ENCODE measurements at regions not wholly inside any gene's neighbourhood (a gene's known extent, or its start where the extent isn't known, plus 50 kb on each side); places are given as distances from the start of the nearest gene placed in this dataset.

- no peaks in the 10 kb centered on the region for H3K79me2 ChIP-seq (ENCODE audit: insufficient read depth, low read length)
- POLR2A ChIA-PET: no interaction called here
- H3K4me3 ChIP-seq (replicated peaks in 1 of 2; ENCODE audit: low read depth in 1 of 2, low read length in 2 of 2): no peak overlapping the region
- H3K27ac ChIP-seq (ENCODE audit: low read depth, low read length): no peak overlapping the region
- intact Hi-C loops (cut with micrococcal nuclease): loop anchor here (5.0 kb wide), 1 partner anchor 601 kb away; no protein-coding TSS in a partner anchor
- TF ChIP-seq POLR2AphosphoS5 (IDR thresholded peaks at IDR 0.05; ENCODE audit: low read depth, low read length): no peak
- TF ChIP-seq TCF7L2 (IDR thresholded peaks at IDR 0.05; ENCODE audit: borderline replicate concordance, extremely low read depth, insufficient read depth, insufficient read length): no peak
- TF ChIP-seq CEBPB (IDR thresholded peaks at IDR 0.05; ENCODE audit: low read depth): no peak
- TF ChIP-seq JUND (IDR thresholded peaks at IDR 0.05): no peak
- TF ChIP-seq ZFX (IDR thresholded peaks at IDR 0.05): no peak
- TF ChIP-seq EZH2 (IDR thresholded peaks at IDR 0.05): no peak
- TF ChIP-seq EGR1 (IDR thresholded peaks at IDR 0.05; ENCODE audit: low read depth): no peak
- no peak for TF ChIP-seq YY1 (IDR thresholded peaks at IDR 0.05; ENCODE audit: extremely low read depth, insufficient replicate concordance, low read depth, low read length)
- TF ChIP-seq POLR2A (IDR thresholded peaks at IDR 0.05; ENCODE audit: borderline replicate concordance, extremely low read depth, insufficient read depth, insufficient read length): no peak
- no peak for TF ChIP-seq CTCF (IDR thresholded peaks at IDR 0.05 in 2 of 3, conservative IDR thresholded peaks at IDR 0.05 in 1 of 3; ENCODE audit: borderline replicate concordance in 1 of 3, insufficient read depth in 1 of 3, low read depth in 2 of 3, low read length in 2 of 3)
- no peak for TF ChIP-seq CBX3 (IDR thresholded peaks at IDR 0.05; ENCODE audit: low read depth)
- TF ChIP-seq FOSL1 (IDR thresholded peaks at IDR 0.05; ENCODE audit: low read depth): no peak
- TF ChIP-seq SRF (IDR thresholded peaks at IDR 0.05; ENCODE audit: low read depth): no peak
- no peak for TF ChIP-seq ATF3 (IDR thresholded peaks at IDR 0.05)
- no peak for TF ChIP-seq SP1 (IDR thresholded peaks at IDR 0.05; ENCODE audit: low read depth)
- no peak for TF ChIP-seq MAX (IDR thresholded peaks at IDR 0.05)
- no peak for TF ChIP-seq ZNF274 (IDR thresholded peaks at IDR 0.05; ENCODE audit: low read depth, low read length)
- no peak for TF ChIP-seq SIN3A (IDR thresholded peaks at IDR 0.05; ENCODE audit: low read depth)
- TF ChIP-seq ELF1 (IDR thresholded peaks at IDR 0.05; ENCODE audit: borderline replicate concordance, low read depth): no peak
- TF ChIP-seq EZH2phosphoT487 (IDR thresholded peaks at IDR 0.05; ENCODE audit: borderline replicate concordance): no peak
- BruUV-seq (replicated peaks): no TSS peak
- DNase-seq (ENCODE audit: low read depth, low spot score): no peak
- H3K9ac ChIP-seq (ENCODE audit: low read length): no peak overlapping the region
- no peaks in the 10 kb centered on the region for H4K20me1 ChIP-seq (ENCODE audit: insufficient read depth)
- no peak for ATAC-seq
- H3K4me1 ChIP-seq (ENCODE audit: control insufficient read depth in 1 of 2, insufficient read depth in 2 of 2, low read length in 2 of 2): no peaks in the 10 kb centered on the region
- H3K36me3 ChIP-seq (ENCODE audit: control insufficient read depth in 1 of 2, insufficient read depth in 2 of 2, low read length in 2 of 2): no peaks in the 10 kb centered on the region
- H3K9me2 ChIP-seq (ENCODE audit: insufficient read depth): no peaks in the 10 kb centered on the region
- no peaks in the 10 kb centered on the region for H3K27me3 ChIP-seq (ENCODE audit: insufficient read depth, low read length)
- H3K9me3 ChIP-seq (ENCODE audit: control insufficient read depth in 1 of 2, insufficient read depth in 1 of 2, low read depth in 1 of 2, low read length in 2 of 2): no peaks in the 10 kb centered on the region
- CTCF ChIA-PET: interaction anchor here (1.1 kb wide), 1 partner anchor 223 kb away, joined by 5 read pairs; no protein-coding TSS in a partner anchor
- RAD21 ChIA-PET (ENCODE audit: low non-redundant PET in 1 of 2, low total read pairs in 2 of 2, uncharacterized antibody in 2 of 2, unreplicated experiment in 2 of 2): no interaction called here
- H2AFZ ChIP-seq (ENCODE audit: low read depth, low read length, poor library complexity, severe bottlenecking): no peak overlapping the region
- no peak overlapping the region for H3K4me2 ChIP-seq (ENCODE audit: low read length)
Measured at GRCh38 chr6:186340-186965, 105.8 kb upstream of the DUSP22 start.

All from HCT116 (cell line).